ENCODE measurements at regions not wholly inside any gene's neighbourhood (a gene's known extent, or its start where the extent isn't known, plus 50 kb on each side); places are given as distances from the start of the nearest gene placed in this dataset.

GRCh38 chr15:77557564-77557963 lies 75.1 kb downstream of the LINGO1 start:
- no peak for DNase-seq

DNA sequence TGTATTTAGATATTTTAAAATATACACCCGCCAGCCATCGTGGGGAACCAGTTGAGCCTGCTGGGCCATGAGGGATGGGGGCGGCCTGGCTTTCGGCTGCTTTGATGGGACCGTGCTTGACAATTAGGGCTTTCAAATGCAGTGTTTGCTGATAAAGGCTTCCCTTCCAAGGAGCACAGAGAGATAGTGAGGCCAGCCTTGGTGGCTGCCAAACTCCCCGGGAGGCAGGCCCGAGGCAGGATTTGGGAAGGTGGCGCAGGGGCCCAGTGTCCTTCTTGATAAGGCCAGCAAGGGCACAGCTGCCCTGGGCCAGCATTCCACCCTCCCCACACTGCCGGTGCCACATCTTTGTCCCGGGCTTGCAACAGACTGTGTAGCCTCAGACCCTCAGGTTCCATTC lies 75.6 kb downstream of the LINGO1 start:
- DNase-seq: no peak

GRCh38 chr15:77556622-77557021 lies 76.1 kb downstream of the LINGO1 start:
- DNase-seq: no peak

- DNase-seq: no peak
Observed at GRCh38 chr15:77555232-77555631, 77.5 kb downstream of the LINGO1 start.

DNA sequence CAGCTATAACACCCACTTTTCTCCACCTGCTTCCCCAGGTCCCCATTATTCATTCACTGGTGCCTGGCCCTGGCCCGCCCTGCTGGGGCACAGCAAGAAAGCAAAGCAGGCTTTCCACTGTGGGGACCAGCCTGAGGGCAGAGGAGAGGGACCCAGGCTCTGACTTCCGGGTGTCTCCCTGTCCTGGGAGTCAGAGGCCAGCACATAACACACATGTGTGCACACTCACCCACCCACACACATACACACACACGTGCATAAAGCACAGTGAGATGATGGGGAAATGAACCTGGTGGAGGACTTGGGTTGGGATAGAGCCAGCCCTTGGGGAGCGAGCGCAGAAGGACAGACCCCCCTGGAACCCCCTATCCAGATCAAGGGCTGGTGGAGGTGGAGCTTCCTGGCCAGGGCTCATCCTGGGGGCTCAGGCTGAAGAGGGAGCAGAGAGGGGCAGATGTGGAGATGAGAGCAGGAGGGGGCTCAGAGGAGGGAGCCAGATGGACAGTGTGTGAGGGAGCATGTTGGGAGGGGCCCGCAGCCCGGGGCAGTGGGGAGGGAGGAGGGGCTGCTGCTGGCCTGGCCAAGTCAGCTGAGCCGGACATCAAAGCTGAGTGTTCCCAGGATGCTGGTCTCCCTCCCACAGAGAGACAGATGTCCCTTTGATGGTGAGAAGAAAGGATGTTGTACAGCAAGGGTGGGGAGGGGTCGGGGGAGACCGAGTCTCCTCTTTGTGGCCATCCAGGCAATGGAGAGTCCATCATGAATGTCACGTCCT lies 78.2 kb downstream of the LINGO1 start:
- no peak for DNase-seq

DNA sequence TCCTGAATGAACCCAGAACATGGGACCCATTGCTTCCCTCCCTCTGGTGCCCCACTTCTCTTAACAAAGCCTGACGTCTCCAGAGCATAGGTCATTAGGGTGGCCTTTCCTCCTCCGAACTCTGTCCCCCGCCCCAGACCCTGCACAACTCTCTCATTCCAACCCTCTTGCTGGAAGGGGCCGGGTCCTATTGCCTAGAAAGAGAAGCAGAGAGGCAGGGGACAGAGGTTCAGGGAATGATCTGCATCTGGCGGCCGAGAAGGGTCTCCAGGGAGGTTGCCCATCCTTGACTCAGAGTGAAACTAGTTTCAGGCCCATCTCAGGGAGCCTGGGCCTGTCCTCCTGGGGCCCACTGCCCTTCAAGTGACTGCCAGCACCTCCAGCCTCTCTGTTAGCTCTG lies 79.0 kb downstream of the LINGO1 start:
- no peak for DNase-seq

DNA sequence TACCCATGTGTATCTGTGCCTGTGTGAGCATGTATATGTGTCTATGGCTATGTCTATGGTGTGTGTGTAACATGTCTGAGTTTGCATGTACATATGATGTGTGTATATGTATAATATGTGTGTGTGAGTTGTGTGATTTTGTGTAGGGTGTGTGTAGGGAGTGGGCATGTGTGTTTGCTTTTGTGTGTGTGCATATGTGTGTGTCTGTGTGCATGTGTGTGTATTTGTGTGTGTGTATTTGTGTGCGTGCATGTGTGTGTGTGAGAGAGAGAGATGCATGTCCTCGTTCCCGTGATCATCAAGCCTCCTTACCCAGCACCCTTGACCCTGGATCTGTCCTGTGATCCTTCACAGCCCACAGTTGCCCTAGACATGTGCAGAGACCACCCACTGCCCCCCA lies 79.5 kb downstream of the LINGO1 start:
- no peak for DNase-seq

- DNase-seq: no peak
Observed at GRCh38 chr15:77552066-77552465, 80.6 kb downstream of the LINGO1 start.

DNA sequence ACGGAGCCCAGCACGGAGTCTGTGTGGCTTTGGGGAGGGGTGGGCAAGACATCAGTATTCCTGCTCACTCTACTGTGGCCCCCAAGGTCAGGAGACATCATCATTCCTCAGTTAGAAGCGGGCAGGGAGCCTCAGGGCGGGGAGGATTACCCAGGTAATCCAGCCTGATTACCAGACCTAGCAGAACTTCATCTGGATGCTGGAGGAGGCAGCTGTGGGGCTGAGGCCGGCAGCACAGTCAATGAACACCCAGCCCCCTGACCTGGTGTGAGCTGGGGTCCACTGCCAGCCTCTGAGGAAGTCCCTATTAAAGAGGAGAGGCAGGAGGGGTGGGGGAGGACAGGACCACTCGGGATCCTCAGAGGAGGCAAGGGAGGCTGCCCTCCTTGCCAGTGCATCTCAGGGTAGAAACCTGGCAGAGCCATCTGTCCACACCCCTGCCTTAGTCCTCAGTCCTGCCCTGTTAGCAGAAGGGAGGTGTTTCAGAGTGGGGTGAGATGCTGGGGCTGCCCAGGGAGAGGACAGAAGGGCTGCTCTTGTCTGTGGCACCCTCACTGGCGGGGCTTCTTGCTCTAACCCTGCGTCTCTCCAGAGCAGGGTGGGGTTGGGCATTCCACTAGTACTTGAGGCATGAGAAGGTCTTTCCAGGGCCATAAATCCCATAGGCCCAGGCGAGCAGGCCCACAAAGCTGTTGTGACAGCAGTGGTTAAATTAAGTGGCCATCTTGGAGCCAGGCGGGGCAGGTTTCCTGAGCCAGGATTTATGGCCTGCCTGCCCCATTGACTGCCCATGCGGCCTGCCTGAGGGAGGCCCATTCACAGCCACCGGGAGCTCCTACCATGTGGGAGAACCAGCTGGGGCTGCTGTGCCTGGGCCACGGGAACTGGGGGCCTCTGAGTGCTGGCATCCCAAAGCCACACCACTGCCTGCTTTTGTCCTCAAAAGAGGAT lies 82.1 kb downstream of the LINGO1 start:
- DNase-seq: no peak

DNA sequence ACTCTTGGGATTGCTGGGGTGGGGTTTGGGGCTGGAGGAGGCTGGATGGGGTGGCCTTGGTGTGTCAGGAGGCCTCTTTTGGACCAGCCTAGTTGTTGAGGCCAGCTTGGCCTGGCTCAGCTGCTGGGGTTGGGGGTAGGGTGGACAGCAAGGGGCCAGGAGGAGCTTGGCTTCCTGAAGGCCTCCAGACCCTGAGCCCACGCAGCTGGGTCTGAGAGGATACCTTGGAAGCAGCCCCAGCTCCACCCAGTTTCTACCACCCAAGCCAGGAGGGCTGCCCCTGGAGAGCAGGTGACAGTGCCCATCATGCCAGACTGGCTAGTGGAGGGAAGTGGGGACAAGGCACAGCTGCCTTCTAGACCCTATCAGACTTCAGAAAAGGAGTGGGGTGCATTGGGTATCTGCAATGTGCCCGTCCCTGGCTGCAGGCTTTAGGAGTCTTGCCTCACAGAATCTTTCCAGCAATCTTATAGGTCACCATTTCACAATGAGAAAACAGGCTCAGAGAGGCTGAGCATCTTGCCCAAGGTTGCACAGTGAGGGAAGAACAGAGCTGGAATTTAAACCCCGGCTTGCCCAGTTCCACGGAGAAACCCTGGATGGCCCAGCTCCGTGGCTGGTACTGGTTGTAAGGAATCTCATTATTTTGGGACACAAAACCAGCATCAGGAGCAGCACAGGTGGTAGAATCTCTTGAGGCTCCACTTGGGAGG lies 83.0 kb downstream of the LINGO1 start:
- DNase-seq: no peak

- DNase-seq: no peak
Observed at GRCh38 chr15:77548589-77549557, 83.8 kb downstream of the LINGO1 start.

- no peak for DNase-seq
Observed at GRCh38 chr15:77547801-77548588, 84.7 kb downstream of the LINGO1 start.

- DNase-seq: no peak
Observed at GRCh38 chr15:77546870-77547269, 85.8 kb downstream of the LINGO1 start.

GRCh38 chr15:77546050-77546501 lies 86.6 kb downstream of the LINGO1 start:
- DNase-seq: no peak

GRCh38 chr15:77545058-77545457 lies 87.7 kb downstream of the LINGO1 start:
- DNase-seq: no peak

DNA sequence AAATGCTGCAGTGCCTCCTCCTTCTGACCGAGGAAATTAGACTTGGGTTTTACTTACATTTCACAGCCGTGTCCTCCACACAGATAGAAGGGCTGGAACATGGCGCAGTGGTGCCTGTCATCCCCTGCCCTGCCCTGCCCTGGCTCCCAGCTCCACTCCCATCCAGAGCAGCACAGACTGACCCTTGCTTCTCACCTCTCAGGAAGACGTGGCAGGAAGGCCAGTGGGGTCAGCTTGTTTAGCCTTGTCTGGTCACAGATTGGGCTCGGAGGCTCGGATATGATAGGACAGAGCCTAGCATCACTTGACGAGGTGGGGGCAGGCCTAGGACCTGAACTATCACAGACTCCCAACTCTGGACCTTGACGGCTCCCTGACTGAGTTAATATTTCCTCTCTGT lies 88.5 kb downstream of the LINGO1 start:
- DNase-seq: no peak

GRCh38 chr15:77543159-77543882 lies 89.4 kb downstream of the LINGO1 start:
- peak; percentile 89 for DNase-seq

GRCh38 chr15:77542491-77543001 lies 90.2 kb downstream of the LINGO1 start:
- no peak for DNase-seq

- DNase-seq: no peak
Observed at GRCh38 chr15:77541421-77542181, 91.1 kb downstream of the LINGO1 start.
